Small intestine (tissue), 7 donors: ENCODE measurements at regions not wholly inside any gene's neighbourhood (a gene's known extent, or its start where the extent isn't known, plus 50 kb on each side); places are given as distances from the start of the nearest gene placed in this dataset.

Experiments used
- DNase-seq, 2 donors: peaks; one replicate each; pipeline versions ENCODE4 v3.0.0 to v3.0.0-alpha.2; 2013
- FAIRE-seq: peaks from 2 replicates; lab custom pipeline; 2012; peaks lifted over from hg19 to GRCh38; lab: Jason Lieb, UNC
- H3K27ac ChIP-seq, 3 donors: one replicate each; pipeline ENCODE4 v1.5.1; 2013; ENCODE audit warnings: low read length in 2 of 3, mild to moderate bottlenecking in 2 of 3, control low read depth in 1 of 3, inconsistent platforms in 1 of 3, low read depth in 1 of 3, moderate library complexity in 1 of 3
- H3K27me3 ChIP-seq, 3 donors: one replicate each; pipeline ENCODE4 v1.6.1; 2013; ENCODE audit warnings: low read length in 3 of 3, inconsistent platforms in 1 of 3; ENCODE audit not compliant: control insufficient read depth in 3 of 3, insufficient read depth in 3 of 3
- H3K36me3 ChIP-seq, 3 donors: one replicate each; pipeline ENCODE4 v1.6.1; 2013; ENCODE audit warnings: low read length in 3 of 3, inconsistent platforms in 1 of 3, low read depth in 1 of 3, mild to moderate bottlenecking in 1 of 3, moderate library complexity in 1 of 3; ENCODE audit not compliant: control insufficient read depth in 3 of 3, insufficient read depth in 2 of 3
- H3K4me1 ChIP-seq, 3 donors: one replicate each; pipeline ENCODE4 v1.6.1; 2013; ENCODE audit warnings: low read length in 2 of 3, inconsistent platforms in 1 of 3, low read depth in 1 of 3, mild to moderate bottlenecking in 1 of 3, moderate library complexity in 1 of 3; ENCODE audit not compliant: control insufficient read depth in 3 of 3, insufficient read depth in 2 of 3
- H3K4me3 ChIP-seq, 3 donors: one replicate each; pipeline ENCODE4 v1.5.1; 2013; ENCODE audit warnings: low read length in 3 of 3, control low read depth in 1 of 3, inconsistent platforms in 1 of 3, low read depth in 1 of 3, mild to moderate bottlenecking in 1 of 3, moderate library complexity in 1 of 3
- H3K9me3 ChIP-seq, 2 donors: one replicate each; pipeline ENCODE4 v1.6.1; 2013; ENCODE audit warnings: low read depth in 1 of 2, low read length in 1 of 2; ENCODE audit not compliant: control insufficient read depth in 2 of 2, insufficient read depth in 1 of 2
- WGBS, 3 donors: extraction: QIAGEN DNeasy Blood & Tissue Kit; methylation state at CpG; one replicate each; pipeline ENCODE4 v1.1.7; 2013; 5-methylcytosine and 5-hydroxymethylcytosine counted together
- donor health status: healthy with polysubstance abuse.
- donor health status: control.
- donor health status: control.
- donor health status: Bipolar disorder and iron deficiency.
- donor health status: healthy.

- Histone ChIP-seq H3K4me1 (no peaks in the 10 kb centered on the region), H3K9me3 (peaks cover 0 to 2% of the 10 kb centered on the region in 2 donors), H3K4me3 (no peak overlapping the region), H3K27me3 (peaks cover 0 to 5% (median 2%) of the 10 kb centered on the region in 3 donors), H3K36me3 (no peaks in the 10 kb centered on the region), H3K27ac (no peak overlapping the region)
- DNase-seq (no peak), FAIRE-seq (no peak)
These were observed 78.7 kb upstream of the YPEL5 start for GRCh38 chr2:30068067-30068466.

GRCh38 chr2:30072250-30072842, 74.5 kb upstream of the YPEL5 start:
- H3K36me3 ChIP-seq: no peaks in the 10 kb centered on the region
- no peak overlapping the region for H3K27ac ChIP-seq
- H3K4me1 ChIP-seq: no peaks in the 10 kb centered on the region
- DNase-seq (peak; percentile 69 to 78), FAIRE-seq (no peak)
- no peaks in the 10 kb centered on the region for H3K9me3 ChIP-seq
- no peak overlapping the region for H3K4me3 ChIP-seq
- WGBS, 3 donors: 16 to 21% (median 21%) methylated on average over 10 of the region's 10 CpGs
- H3K27me3 ChIP-seq: peaks cover 0 to 5% (median 2%) of the 10 kb centered on the region in 3 donors

GRCh38 chr2:30073523-30073922, 73.3 kb upstream of the YPEL5 start:
- H3K36me3 ChIP-seq: no peaks in the 10 kb centered on the region
- no peaks in the 10 kb centered on the region for H3K9me3 ChIP-seq
- FAIRE-seq (no peak), DNase-seq (no peak)
- no peaks in the 10 kb centered on the region for H3K4me1 ChIP-seq
- no peak overlapping the region for H3K4me3 ChIP-seq
- H3K27me3 ChIP-seq: peaks cover 0 to 2% (median 0%) of the 10 kb centered on the region in 3 donors
- no peak overlapping the region for H3K27ac ChIP-seq
- WGBS, 3 donors: 77 to 87% (median 83%) methylated on average over 4 of the region's 4 CpGs

- 65 to 75% (median 69%) methylated on average over 6 of the region's 6 CpGs for WGBS, 3 donors
- FAIRE-seq: no peak
- no peaks in the 10 kb centered on the region for H3K36me3 ChIP-seq
These were observed 72.8 kb upstream of the YPEL5 start for GRCh38 chr2:30074023-30074422.

GRCh38 chr2:30078521-30078920, 68.3 kb upstream of the YPEL5 start:
- no peak overlapping the region for H3K27ac ChIP-seq
- FAIRE-seq (no peak), DNase-seq (no peak)
- H3K27me3 ChIP-seq: no peaks in the 10 kb centered on the region
- no peaks in the 10 kb centered on the region for H3K4me1 ChIP-seq
- H3K36me3 ChIP-seq: no peaks in the 10 kb centered on the region
- H3K9me3 ChIP-seq: no peaks in the 10 kb centered on the region
- WGBS, 3 donors: 73 to 77% (median 74%) methylated on average over 1 of the region's 1 CpG
- H3K4me3 ChIP-seq: no peak overlapping the region

More at GRCh38 chr2:30074023-30074422, 72.8 kb upstream of the YPEL5 start:
- H3K27me3 ChIP-seq: peaks cover 0 to 2% (median 0%) of the 10 kb centered on the region in 3 donors
- no peaks in the 10 kb centered on the region for H3K4me1 ChIP-seq
- no peak overlapping the region for H3K4me3 ChIP-seq
- H3K9me3 ChIP-seq: no peaks in the 10 kb centered on the region
- DNase-seq: no peak
- no peak overlapping the region for H3K27ac ChIP-seq

- no peaks in the 10 kb centered on the region for H3K9me3 ChIP-seq
- FAIRE-seq (no peak), DNase-seq (no peak)
- H3K27ac ChIP-seq: no peak overlapping the region
- H3K27me3 ChIP-seq: peaks cover 0 to 11% (median 0%) of the 10 kb centered on the region in 3 donors
- H3K4me3 ChIP-seq: no peak overlapping the region
- 66 to 73% (median 71%) methylated on average over 4 of the region's 4 CpGs for WGBS, 3 donors
- H3K36me3 ChIP-seq: no peaks in the 10 kb centered on the region
- no peaks in the 10 kb centered on the region for H3K4me1 ChIP-seq
These were observed 61.9 kb upstream of the YPEL5 start for GRCh38 chr2:30084915-30085314.

- Histone ChIP-seq H3K36me3 (no peaks in the 10 kb centered on the region), H3K27me3 (peaks cover 0 to 11% (median 0%) of the 10 kb centered on the region in 3 donors), H3K27ac (no peak overlapping the region), H3K9me3 (no peaks in the 10 kb centered on the region), H3K4me3 (no peak overlapping the region), H3K4me1 (no peaks in the 10 kb centered on the region)
- DNase-seq (no peak), FAIRE-seq (no peak)
These were observed 57.6 kb upstream of the YPEL5 start for GRCh38 chr2:30089171-30089570.

GRCh38 chr2:30095402-30095801, 51.4 kb upstream of the YPEL5 start:
- WGBS, 3 donors: 83 to 89% (median 87%) methylated on average over 7 of the region's 7 CpGs
- Histone ChIP-seq H3K27ac (no peak overlapping the region), H3K27me3 (peaks cover 0 to 3% (median 2%) of the 10 kb centered on the region in 3 donors), H3K36me3 (no peaks in the 10 kb centered on the region), H3K4me1 (no peaks in the 10 kb centered on the region), H3K9me3 (no peaks in the 10 kb centered on the region), H3K4me3 (no peak overlapping the region)
- no peak for DNase-seq
- FAIRE-seq: no peak

GRCh38 chr2:30096451-30096850, 50.4 kb upstream of the YPEL5 start:
- Histone ChIP-seq H3K27me3 (peaks cover 0 to 3% (median 2%) of the 10 kb centered on the region in 3 donors), H3K9me3 (no peaks in the 10 kb centered on the region), H3K27ac (no peak overlapping the region), H3K4me3 (no peak overlapping the region), H3K36me3 (no peaks in the 10 kb centered on the region), H3K4me1 (no peaks in the 10 kb centered on the region)
- DNase-seq (no peak), FAIRE-seq (no peak)
- 55 to 68% (median 56%) methylated on average over 4 of the region's 4 CpGs for WGBS, 3 donors
